ENCODE measurements at regions not wholly inside any gene's neighbourhood (a gene's known extent, or its start where the extent isn't known, plus 50 kb on each side); places are given as distances from the start of the nearest gene placed in this dataset.

DNA sequence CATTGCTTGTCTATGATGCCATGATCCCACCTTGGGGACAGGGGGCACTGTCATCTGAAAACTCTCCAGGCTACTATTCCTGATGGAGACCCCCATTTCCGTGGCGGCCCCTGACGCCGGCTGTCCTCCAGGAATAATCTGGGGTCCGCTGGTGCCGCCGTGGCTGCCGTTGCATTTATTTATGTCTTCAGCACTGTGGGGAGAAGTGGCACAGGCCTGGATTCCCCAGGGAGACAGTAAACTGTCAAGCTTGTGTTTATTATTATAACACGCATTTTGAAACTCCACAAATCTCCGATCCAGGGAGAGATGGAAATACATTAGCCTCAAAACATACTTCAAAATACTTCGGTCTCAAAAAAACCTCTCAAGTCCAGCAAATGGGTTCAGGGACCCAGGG, 126.9 kb upstream of the C1orf174 start:
- TF ChIP-seq, protein P1, sequence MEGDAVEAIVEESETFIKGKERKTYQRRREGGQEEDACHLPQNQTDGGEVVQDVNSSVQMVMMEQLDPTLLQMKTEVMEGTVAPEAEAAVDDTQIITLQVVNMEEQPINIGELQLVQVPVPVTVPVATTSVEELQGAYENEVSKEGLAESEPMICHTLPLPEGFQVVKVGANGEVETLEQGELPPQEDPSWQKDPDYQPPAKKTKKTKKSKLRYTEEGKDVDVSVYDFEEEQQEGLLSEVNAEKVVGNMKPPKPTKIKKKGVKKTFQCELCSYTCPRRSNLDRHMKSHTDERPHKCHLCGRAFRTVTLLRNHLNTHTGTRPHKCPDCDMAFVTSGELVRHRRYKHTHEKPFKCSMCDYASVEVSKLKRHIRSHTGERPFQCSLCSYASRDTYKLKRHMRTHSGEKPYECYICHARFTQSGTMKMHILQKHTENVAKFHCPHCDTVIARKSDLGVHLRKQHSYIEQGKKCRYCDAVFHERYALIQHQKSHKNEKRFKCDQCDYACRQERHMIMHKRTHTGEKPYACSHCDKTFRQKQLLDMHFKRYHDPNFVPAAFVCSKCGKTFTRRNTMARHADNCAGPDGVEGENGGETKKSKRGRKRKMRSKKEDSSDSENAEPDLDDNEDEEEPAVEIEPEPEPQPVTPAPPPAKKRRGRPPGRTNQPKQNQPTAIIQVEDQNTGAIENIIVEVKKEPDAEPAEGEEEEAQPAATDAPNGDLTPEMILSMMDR (IDR thresholded peaks at IDR 0.05) = no peak
- TF ChIP-seq POLR2A (IDR thresholded peaks at IDR 0.05) (no peak), POLR2AphosphoS5 (IDR thresholded peaks at IDR 0.05) (no peak), EP300 (IDR thresholded peaks at IDR 0.05) (no peak)
